ENCODE measurements at regions not wholly inside any gene's neighbourhood (a gene's known extent, or its start where the extent isn't known, plus 50 kb on each side); places are given as distances from the start of the nearest gene placed in this dataset.

- no peaks in the 10 kb centered on the region for H3K9me2 ChIP-seq (replicated peaks; ENCODE audit: insufficient read depth)
- H3K4me3 ChIP-seq, result no peak overlapping the region
- 28% methylated on average over 1 of the region's 1 CpG for WGBS (ENCODE audit: low lambda C conversion rate, missing lambda C conversion rate)
- H2AFZ ChIP-seq, result no peak overlapping the region
- TF ChIP-seq CTCF (IDR thresholded peaks at IDR 0.05; ENCODE audit: poor library complexity) (peak; percentile 20), EZH2phosphoT487 (IDR thresholded peaks at IDR 0.05; ENCODE audit: low read depth, severe bottlenecking, unreplicated experiment) (no peak)
- H3K9me3 ChIP-seq (ENCODE audit: low read depth), result no peaks in the 10 kb centered on the region
- no peaks in the 10 kb centered on the region for H3K27me3 ChIP-seq
- H3K36me3 ChIP-seq (replicated peaks; ENCODE audit: insufficient read depth, low read depth), result no peaks in the 10 kb centered on the region
- no peak for DNase-seq (ENCODE audit: low spot score)
- H3K4me2 ChIP-seq, result no peak overlapping the region
- no peaks in the 10 kb centered on the region for H4K20me1 ChIP-seq (ENCODE audit: insufficient read depth, poor library complexity, severe bottlenecking)
- H3K4me1 ChIP-seq (ENCODE audit: insufficient read depth), result no peaks in the 10 kb centered on the region
- no peak overlapping the region for H3K27ac ChIP-seq
- H3K79me2 ChIP-seq, result no peaks in the 10 kb centered on the region
These were observed 382.7 kb upstream of the DUSP10 start for GRCh38 chr1:222124602-222125001.

DNA sequence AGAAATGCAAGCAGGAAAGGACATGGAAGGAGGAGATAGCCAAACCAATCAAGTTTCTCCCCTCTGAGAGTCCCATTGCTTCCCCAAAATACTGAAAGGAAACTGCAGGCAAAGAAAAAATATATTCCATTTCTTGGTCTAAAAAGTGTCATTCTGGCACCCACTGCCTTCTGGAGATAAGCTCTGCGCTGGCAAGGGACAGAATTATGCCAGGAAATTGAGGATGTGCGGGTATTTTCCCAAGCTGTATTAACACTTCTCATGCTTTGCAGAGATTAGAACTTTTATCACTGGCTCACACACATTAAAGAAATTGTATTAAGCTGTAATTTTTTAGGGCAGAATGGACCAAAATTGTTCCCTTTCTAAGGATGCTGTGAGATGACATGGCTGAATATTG, 381.2 kb upstream of the DUSP10 start:
- Histone ChIP-seq H3K4me3 (no peak overlapping the region), H2AFZ (no peak overlapping the region), H3K9me2 (replicated peaks; ENCODE audit: insufficient read depth) (no peaks in the 10 kb centered on the region), H3K9me3 (ENCODE audit: low read depth) (no peaks in the 10 kb centered on the region), H3K4me1 (ENCODE audit: insufficient read depth) (no peaks in the 10 kb centered on the region), H3K36me3 (replicated peaks; ENCODE audit: insufficient read depth, low read depth) (no peaks in the 10 kb centered on the region), H3K79me2 (no peaks in the 10 kb centered on the region), H3K27ac (no peak overlapping the region), H3K4me2 (no peak overlapping the region), H4K20me1 (ENCODE audit: insufficient read depth, poor library complexity, severe bottlenecking) (no peaks in the 10 kb centered on the region), H3K27me3 (no peaks in the 10 kb centered on the region)
- no peak for DNase-seq (ENCODE audit: low spot score)
- TF ChIP-seq EZH2 (IDR thresholded peaks at IDR 0.05; ENCODE audit: borderline replicate concordance) (no peak), CTCF (IDR thresholded peaks at IDR 0.05; ENCODE audit: poor library complexity) (no peak), EZH2phosphoT487 (IDR thresholded peaks at IDR 0.05; ENCODE audit: low read depth, severe bottlenecking, unreplicated experiment) (no peak)
- 94% methylated on average over 2 of the region's 2 CpGs for WGBS (ENCODE audit: low lambda C conversion rate, missing lambda C conversion rate)

DNA sequence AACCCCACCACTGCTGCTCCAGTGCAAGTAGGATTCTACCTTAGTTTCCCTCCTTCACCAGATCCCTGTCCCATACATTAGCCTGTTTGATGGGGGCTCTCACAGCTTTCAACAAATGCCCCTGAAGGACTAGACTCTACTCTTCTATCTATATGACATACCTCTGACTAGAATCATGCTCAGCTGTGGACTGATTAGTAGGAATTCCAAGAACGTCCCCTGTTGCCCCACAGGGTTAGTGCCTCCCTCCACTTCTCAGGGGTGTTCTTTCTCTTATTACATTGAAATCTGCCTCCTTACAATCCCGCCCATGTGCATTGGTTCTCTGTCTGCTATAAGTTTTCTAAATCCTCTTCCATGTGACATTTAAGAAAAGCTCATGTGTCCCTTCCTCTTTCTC, 375.9 kb upstream of the DUSP10 start:
- Histone ChIP-seq H3K27me3 (no peaks in the 10 kb centered on the region), H3K36me3 (replicated peaks; ENCODE audit: insufficient read depth, low read depth) (no peaks in the 10 kb centered on the region), H3K4me3 (no peak overlapping the region), H3K4me2 (no peak overlapping the region), H3K9me3 (ENCODE audit: low read depth) (no peaks in the 10 kb centered on the region), H3K27ac (no peak overlapping the region), H4K20me1 (ENCODE audit: insufficient read depth, poor library complexity, severe bottlenecking) (no peaks in the 10 kb centered on the region), H3K79me2 (no peaks in the 10 kb centered on the region), H3K4me1 (ENCODE audit: insufficient read depth) (no peaks in the 10 kb centered on the region), H3K9me2 (replicated peaks; ENCODE audit: insufficient read depth) (no peaks in the 10 kb centered on the region), H2AFZ (no peak overlapping the region)
- no peak for DNase-seq (ENCODE audit: low spot score)
- 84% methylated on average over 2 of the region's 2 CpGs for WGBS (ENCODE audit: low lambda C conversion rate, missing lambda C conversion rate)
- TF ChIP-seq CTCF (IDR thresholded peaks at IDR 0.05; ENCODE audit: poor library complexity) (no peak), EZH2phosphoT487 (IDR thresholded peaks at IDR 0.05; ENCODE audit: low read depth, severe bottlenecking, unreplicated experiment) (no peak), EZH2 (IDR thresholded peaks at IDR 0.05; ENCODE audit: borderline replicate concordance) (no peak)

DNA sequence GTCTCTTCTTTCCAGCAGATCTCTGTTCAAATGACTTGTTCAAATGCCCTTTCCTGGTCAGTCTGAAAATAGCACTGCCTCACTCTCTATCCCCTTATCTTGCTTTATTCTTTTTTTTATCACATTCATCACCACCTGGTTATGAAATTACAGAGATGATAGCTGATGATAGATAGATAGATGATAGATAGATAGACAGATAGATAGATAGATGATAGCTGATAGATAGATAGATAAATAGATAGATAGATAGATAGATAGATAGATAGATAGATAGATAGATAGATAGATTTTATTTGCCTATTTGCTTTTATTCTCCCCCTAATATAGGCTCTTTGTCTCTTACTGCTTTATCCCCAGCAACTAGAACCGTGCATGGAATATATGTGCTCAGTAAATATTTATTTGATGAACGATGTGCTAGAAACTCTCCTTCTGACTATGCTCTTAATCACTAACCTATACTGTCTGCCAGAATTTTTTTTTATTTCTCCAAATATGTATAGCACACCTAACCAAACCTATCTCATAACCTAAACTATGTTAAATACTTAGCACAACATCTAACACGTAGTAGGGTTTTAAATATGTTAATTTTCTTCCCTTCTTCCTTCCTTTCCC, 372.8 kb upstream of the DUSP10 start:
- Histone ChIP-seq H3K36me3 (replicated peaks; ENCODE audit: insufficient read depth, low read depth) (no peaks in the 10 kb centered on the region), H3K4me1 (ENCODE audit: insufficient read depth) (no peaks in the 10 kb centered on the region)
- 77% methylated on average over 3 of the region's 3 CpGs for WGBS (ENCODE audit: low lambda C conversion rate, missing lambda C conversion rate)

More for the DNA sequence above, 372.8 kb upstream of the DUSP10 start:
- H3K9me2 ChIP-seq (replicated peaks; ENCODE audit: insufficient read depth), result no peaks in the 10 kb centered on the region
- no peaks in the 10 kb centered on the region for H3K27me3 ChIP-seq
- H3K4me3 ChIP-seq, result no peak overlapping the region
- H4K20me1 ChIP-seq (ENCODE audit: insufficient read depth, poor library complexity, severe bottlenecking), result no peaks in the 10 kb centered on the region
- H3K79me2 ChIP-seq, result no peaks in the 10 kb centered on the region
- no peak overlapping the region for H3K4me2 ChIP-seq
- TF ChIP-seq EZH2phosphoT487 (IDR thresholded peaks at IDR 0.05; ENCODE audit: low read depth, severe bottlenecking, unreplicated experiment) (no peak), EZH2 (IDR thresholded peaks at IDR 0.05; ENCODE audit: borderline replicate concordance) (no peak), CTCF (IDR thresholded peaks at IDR 0.05; ENCODE audit: poor library complexity) (no peak)
- no peak for DNase-seq (ENCODE audit: low spot score)
- H2AFZ ChIP-seq, result no peak overlapping the region
- H3K9me3 ChIP-seq (ENCODE audit: low read depth), result no peaks in the 10 kb centered on the region
- no peak overlapping the region for H3K27ac ChIP-seq

Measured in hepatocyte (in vitro differentiated cells).